Central memory CD4-positive, alpha-beta T cell (primary cell): ENCODE measurements at regions not wholly inside any gene's neighbourhood (a gene's known extent, or its start where the extent isn't known, plus 50 kb on each side); places are given as distances from the start of the nearest gene placed in this dataset.
"Not testable (repeated sequence)": the region's sequence is repeated elsewhere in the genome, so short reads cannot be mapped to it uniquely, and the experiment has no call there.

Source experiments
- DNase-seq: peaks from one replicate; pipeline ENCODE4 v3.0.0; 2022

DNA sequence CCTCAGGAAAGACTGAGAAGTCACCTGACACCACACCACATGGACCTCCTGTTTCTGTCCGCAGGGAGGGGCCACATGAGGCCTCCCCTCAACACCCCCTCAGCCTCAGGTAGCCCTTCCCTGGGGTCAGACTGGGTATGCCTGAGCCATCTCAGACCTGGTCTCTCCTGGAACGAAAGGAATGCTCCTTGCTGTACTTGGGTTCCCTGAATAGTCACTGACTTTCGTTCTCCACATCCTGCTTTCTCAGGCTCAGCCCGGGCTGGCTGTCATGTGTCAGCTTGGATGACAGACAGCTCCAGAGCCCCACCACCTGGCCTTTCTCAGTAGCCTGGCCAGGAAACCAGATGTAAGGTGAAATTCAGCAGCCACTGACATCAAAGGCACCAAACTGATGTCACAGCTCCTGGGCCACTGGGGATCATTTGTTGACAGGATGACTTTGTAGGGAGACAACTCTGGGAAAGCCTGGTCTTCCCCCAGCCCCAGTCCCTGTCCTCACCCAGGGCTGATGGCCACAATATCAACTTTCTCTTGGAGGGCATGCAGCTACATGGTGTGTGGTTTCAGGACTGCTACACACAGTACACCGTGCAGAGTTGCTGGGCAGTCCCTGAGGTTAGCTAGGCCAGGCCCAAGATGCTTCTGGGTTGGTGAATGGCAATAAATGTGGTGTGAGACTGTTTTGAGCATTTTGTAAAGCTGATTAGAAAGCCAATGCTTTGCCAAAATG lies 141.4 kb upstream of the MRPS22 start:
- no peak for DNase-seq

DNA sequence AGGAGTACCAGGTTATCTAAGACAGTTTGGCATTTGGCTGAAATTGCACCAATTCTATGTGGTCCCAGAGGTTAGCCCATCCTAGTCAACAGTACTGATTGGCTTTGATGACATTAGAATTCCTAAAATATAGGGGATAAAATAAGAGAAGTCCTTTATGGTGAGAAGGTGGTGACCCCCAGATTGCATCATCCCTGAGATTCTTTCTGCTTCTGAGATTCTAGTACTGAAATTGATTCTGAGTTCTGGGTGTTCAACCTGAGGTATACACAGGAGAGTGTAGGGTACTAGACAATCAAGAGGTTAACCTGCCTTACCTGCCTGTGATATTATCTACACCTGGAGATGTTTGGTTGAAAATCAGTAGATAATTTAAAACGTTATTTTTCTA lies 140.9 kb upstream of the MRPS22 start:
- DNase-seq = no peak

DNA sequence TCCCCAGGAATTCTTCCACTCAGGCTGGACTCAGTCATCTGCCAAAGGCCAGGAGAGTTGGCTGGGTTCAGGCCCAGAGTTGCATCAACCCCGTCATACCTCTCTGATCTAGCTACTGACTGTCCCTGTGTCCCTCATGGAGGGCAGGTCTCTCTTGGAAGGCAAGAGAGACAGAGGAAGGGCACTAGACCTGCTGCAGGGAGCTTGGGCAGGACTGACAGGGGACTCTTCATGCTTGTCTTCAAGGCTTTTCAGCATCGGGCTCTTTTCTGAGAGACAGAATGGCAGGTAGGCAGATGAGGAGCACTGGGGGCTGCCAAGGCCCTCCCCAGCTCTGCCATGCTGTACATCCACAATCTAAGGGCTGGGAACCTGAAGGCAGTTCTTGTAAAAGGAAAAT lies 140.1 kb upstream of the MRPS22 start:
- no peak for DNase-seq

DNA sequence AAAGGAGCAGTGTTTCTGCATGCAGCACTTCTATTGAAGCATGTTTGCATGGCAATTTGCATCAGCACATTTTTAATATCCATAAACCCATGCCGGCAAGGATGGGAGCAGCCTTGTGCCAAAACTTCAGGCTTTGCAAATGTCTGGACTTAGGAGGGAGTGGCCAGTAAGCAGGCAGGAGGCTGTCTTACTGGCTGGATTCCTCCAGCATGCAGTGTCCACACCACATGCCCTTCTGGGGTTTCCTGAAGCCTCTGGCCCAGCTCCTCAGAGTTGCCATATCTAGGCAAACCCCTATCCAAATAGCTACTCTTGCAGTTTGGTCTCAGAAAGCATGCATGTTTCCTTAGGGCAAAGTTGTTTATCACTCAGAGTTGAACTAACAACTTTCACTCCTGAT lies 139.1 kb upstream of the MRPS22 start:
- DNase-seq = no peak

DNA sequence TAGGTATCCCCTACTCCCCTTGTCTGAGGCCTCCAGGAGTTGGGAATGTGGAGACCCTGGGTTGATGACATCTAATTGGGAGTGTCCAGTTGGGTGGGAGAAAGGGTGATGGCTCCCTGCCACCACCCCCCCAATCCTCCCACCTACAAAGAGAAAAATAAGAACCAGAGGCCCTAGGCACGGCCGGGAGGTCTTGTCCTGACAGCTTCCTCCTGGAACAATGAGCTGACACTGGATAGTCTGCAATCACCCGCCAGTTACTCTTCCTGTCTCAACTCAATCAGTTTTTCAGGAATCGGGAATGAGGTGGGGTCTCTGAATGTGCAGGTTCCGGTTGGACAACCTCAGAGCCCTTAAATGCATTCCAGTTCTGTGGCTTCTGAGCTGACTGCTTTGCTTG lies 129.9 kb upstream of the MRPS22 start:
- DNase-seq = no peak

DNA sequence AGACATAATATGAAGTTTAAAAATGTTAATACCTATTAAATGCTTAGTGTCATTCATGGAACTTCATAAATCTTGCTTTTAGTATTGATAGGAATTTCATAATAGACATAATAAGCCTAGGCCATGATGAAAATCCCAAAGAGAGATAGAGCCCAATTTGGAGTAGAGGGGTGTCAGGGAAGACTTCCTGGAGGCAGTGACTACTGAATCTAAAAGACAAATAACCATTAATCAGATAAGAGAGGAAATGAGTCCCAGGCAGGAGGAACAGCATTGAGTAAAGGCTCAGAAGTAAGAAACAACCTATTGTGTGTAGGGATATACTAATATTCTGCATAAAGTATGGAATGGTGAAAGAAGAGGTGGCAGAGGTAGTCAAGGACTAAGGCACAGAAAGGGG lies 126.9 kb upstream of the MRPS22 start:
- DNase-seq = no peak

DNA sequence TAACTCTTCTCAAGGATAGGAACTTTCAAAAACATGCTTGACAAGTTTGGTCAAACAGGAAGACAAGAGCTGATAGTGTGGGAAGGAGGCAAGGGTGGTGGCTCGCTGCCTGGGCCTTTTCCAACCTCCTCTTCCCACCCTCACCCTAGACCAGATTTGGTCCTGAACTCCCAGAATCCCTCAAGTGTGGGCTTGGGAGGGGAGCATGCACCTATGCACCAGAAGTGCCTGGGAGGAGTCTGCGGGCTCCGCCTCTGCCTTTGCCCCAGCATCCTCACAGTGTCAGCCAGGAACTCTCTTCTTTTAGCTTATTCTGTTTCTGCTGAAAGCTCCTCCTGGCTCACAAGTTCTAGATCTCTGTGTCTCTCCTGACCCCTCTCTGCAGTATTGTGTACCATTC lies 126.2 kb upstream of the MRPS22 start:
- no peak for DNase-seq

DNA sequence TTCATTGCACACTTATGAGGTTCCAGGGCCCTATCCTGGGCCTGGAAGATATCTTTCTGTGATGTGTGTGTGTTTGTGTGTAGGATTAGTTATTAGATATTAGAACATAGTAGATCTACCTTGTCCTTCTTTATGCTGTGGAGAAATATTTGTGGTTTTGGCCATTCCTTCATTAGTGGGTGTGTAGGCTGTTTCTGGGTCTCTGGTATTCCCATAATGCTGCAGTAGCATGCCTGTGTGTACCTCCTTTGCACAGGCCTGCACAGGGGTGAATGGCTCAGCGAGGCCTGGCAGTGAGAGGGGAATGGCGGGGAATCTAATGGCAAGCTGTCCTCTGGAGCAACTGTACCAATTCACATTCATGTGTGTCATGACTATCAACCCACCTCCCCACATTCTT lies 125.8 kb upstream of the MRPS22 start:
- no peak for DNase-seq

DNA sequence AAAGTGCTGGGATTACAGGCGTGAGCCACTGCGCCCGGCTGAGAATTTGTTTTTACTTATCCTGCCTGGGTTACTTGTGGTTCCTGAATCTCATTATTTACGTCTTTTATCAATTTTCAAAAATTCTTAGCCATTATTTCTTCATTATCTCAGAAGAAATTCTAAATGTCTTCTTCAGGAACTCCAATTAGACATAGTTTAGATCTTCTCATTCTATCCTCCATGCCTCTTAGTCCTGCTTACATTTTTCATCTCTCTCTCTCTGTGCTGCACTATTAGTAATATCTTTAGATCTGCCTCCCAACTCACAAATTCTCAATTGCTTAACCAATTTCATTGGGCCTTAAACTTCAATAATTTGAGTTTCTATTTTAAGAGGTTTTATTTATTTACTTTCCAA lies 124.4 kb upstream of the MRPS22 start:
- no peak for DNase-seq

DNA sequence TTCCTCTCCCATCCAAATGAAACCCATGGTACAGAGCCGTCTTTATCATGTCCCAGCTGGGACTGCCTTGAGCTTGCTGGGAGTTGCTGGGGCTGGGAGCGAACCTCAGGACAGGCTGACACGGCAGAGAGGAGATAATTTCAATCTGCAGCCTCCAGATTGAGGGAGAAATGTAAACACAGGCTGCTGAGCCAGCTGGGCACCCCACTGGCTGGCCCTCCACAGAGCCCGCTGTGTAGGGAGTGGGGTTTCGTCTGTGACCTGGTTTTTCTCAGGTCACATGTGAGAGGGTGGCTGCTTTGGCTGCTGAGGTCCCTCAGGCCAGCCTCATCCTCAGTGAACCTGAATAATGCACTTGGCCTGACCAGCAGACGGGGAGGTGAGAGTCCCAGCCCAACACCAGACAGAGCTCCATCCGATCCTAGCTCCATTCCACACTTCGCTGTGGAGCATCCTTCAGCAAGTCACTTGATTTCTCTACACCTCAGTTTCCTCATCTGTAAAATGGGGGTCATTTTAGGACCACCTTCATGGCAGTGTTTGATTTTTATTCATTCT lies 121.6 kb upstream of the MRPS22 start:
- DNase-seq = no peak

DNA sequence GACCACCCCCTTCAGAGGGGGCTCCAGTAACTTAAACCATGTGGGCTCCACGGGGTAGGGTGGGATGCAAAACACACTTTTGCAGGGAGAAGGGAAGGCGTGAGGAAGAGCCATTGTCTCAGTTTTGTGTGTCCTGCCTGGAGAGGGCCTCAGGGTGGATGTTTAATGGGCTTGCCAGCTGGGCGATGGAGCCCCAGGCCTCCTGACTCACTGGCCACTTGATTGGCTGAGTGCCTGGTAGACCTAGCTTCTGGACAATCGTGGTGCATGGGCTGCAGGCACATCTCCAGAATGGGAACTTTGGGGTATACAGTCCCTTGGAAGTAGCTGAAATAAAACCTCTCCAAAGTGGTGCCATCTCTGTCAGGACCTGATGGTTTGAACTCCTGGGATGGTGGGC lies 118.3 kb upstream of the MRPS22 start:
- no peak for DNase-seq

DNA sequence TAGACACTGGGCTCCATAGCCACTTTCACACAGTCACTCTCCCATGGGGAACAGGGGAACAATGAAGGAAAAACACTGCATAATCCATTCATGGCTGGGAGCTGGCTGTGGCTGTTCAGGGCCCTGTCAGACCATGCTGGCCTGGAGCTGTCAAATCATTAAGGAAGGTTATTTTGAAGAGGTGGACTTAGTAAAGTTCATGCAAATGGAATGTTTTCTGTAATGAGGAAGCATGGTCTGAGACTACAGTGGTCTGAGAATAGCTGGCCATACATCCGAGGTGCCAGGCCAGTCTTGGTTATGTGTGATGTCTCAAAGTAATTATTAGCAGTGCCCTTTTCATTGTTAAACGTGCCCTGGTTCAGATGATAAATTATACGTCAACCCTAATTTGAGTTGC lies 117.1 kb upstream of the MRPS22 start:
- DNase-seq = no peak

DNA sequence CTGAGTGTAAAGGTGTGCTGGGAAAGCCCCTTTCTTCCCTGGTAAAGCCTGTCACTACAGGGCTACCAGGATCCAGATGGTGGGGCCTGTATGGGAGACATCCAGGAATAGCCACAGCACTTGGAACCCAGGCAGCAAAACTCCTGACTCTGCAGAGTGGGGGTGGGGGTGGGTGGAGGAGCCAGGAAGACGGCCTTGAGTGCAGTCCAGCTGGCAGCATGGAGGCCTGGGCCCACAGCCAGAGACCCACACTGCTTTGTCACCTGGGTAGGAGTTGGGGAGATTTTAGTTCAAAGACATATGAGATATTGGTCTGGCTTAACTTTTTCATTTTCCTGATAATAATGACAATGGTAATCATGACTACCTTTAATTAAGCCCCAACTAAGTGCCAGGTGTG lies 116.7 kb upstream of the MRPS22 start:
- no peak for DNase-seq

DNA sequence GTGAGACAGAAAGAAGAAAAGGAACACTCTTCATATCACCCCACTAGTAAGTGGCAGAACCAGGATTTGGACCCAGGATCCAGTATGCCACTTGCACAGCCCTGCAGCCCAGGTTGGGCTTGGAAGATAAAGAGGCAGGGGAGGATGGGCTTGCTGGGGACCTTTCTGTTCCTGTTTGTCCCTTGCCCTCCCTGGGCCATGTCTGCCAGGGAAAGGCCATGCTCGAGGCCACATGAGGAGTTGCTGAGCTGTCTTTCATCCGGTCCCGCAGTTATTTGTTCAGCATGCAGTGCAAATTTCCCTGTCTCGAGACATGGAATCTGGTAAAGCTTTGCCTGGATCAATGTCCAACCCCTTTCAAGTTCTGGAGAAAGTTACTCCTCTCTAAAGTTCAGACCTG lies 116.0 kb upstream of the MRPS22 start:
- no peak for DNase-seq

DNA sequence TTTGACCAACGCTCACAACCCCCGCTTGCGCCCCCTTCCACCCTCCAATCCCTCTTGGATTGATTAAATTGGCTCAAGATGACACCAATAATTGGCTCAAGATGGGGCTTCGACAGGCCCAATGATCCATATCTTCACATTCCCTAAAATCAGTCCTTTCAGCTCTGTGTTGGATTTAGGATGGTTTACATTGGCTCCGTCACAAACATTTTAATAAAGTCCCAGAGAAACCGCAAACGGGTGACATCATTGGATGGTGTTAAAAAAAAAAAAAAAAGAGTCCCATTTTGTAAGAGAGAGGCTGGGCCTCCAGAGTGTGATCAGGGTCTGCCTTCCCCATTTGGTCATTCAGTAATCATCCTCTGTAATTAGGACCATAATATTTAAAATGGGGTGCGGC lies 113.4 kb upstream of the MRPS22 start:
- DNase-seq = no peak

DNA sequence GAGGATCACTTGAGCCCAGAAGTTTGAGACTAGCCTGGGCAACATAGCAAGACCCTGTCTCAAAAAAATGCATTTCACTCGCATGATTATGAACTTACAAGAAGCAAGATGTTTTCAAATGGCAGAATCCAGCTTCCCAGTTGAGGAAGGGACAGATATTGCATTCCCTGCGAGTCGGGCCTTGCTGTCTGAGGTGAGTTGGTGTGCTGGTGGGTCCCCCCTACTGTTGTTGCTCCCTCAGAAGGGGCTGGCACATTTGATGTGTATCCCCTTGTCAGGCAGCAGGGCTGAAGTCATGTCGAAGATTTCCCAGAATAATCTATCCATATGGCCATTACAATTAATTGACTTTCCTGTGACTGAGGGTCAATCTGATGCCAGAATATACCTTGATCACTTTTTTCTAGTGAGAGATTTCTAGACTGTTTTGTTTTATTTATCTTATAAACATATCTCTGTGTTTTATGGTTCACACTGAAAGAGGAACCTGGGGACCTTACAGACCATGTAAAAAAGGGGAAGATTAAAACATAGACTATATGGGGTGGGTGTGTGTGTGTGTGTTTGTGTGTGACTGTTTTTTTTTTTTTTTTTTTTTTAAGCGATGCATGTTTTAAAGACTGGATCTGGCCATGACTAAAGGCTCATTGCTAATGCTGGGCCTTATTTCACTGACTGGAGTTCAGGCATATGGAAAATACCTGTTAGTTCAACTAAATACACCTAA lies 112.1 kb upstream of the MRPS22 start:
- no peak for DNase-seq

DNA sequence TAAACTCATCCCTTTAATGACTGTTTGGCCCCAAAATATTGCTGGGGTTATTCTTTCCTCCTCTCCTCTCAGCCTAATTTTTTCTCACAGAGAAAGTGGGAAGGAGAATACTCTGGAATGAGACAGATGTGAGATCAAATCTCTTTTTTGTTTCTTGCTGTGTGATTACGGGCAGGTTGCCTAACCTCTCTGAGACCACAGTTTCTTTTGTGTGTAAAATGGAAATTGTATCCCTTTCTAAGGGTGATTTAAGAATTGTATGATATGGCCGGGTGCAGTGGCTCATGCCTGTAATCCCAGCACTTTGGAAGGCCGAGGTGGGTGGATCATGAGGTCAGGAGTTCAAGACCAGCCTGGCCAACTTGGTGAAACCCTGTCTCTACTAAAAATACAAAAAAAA lies 111.5 kb upstream of the MRPS22 start:
- not testable (repeated sequence) for DNase-seq

DNA sequence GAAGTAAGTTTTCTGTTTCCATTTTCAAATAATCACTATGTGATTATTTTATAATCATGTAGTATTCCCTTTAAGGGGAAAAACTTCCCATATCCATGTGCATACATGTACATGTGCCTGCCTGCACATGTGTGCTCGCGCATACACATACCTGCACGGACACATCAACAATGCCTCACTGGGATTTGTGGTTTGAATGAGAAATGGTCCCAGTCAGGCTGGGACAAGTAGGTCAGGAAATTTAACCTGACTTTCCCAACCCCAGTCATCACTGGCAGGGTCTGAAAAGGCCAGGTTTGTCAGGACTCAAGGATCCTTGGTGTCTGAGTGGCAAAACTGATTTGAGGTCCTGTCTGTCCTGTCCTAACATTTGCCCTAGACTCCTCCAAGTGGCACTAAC lies 109.3 kb upstream of the MRPS22 start:
- no peak for DNase-seq

DNA sequence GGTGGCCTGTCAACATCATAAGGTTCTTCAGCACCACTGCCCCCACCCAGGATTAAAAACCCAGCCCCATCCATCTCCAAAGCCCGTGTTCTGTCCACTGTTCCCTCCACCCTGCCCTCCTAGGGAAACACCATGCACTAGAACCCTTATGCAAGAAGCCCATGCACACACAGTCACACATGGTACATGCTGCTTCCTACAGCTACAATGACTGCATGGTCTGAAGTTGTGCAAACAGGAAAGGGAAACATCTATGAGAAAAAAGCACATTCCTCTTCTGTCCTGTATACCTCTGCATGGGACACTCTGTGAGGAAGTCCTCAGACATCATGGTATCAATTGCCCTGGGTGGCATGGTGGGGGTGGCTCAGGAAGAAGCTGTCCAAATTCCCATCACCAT lies 108.6 kb upstream of the MRPS22 start:
- no peak for DNase-seq

DNA sequence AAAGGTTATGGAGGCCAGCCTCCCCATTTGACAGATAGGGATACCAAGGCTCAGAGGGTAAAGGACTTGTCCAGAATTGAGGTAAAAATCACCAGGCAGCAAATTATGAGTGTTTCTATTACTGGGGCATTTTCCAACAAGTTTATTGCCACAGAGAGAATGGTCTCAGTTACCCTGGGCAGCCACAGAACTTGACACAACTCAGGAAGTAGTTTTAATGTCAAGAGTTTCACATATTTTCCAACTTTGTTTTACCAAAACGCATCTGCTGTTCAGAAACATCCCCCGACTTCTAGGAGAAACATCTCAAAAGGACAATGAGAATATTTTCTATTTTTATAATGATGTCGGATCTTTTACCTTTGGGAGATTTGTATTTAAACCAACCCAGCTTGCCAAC lies 107.5 kb upstream of the MRPS22 start:
- no peak for DNase-seq

DNA sequence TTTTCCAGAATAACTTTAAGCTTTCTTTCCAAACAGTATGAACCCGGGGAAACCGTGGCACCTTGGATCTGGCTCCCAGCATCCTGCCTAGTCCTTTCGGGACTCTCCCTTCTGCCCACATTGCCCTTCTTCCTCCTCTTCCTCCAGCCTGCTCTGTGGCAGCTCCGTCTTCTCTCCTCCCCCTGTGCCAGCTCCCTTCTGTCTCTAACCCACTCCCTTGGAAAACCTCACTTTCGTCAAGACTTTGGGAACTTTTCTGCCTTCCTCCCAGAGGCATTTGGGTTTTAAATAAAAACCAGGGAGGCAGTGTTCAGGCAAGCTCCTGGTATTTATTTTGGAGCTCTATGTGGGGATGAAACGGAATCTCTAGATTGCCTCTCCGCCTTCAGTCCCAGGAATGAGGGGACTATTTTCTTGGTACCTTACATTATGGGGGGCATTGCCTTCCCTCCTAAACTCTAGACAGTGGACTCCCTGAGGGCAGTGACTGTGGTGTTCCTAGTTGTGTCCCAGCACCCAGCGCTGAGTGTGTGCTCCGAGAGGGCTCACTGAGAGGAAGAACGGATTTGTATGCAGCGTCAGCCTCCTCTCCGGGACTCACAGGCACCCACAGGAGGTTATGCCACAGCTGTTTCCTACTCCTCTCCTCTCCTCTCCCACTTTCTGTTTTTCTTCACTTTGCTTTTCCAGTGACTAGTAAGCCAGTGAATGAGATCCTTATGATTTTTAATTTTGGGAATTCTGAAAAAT lies 105.4 kb upstream of the MRPS22 start:
- no peak for DNase-seq

DNA sequence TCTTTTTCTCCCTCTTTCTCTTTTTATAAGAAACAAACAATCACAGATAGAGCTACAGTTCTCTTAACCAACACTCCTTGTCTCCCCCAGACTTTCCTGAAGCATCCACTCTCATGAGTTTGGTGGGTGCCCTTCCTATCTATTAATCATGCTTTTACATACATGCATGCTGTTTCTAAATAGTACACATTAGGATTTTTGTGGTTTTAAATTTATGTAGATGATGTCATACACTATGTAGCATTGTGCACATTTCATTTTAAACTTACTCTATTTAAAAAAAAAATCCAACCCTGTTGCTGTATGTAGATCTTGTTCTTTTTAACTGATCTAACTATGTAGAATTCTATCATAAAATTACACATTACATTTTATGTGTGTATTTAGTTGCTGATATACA lies 104.3 kb upstream of the MRPS22 start:
- DNase-seq = no peak

DNA sequence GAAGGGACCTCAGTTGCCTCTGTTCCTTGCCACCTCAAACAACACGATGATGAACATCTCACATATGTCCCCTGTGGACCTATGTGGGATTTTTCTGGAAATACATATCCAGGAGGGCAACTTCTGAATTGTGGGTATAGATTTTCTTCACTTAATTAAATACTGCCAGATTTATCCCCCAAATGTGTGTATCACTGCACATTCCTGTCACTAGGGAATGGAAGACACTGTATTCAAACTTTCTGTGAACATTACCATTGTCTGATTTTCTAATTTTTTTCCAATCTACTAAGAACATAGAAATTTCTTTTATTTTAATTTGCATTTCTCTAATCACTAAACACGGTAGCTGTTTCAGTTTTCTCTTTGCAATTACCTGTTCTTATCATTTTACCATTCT lies 102.0 kb upstream of the MRPS22 start:
- no peak for DNase-seq

DNA sequence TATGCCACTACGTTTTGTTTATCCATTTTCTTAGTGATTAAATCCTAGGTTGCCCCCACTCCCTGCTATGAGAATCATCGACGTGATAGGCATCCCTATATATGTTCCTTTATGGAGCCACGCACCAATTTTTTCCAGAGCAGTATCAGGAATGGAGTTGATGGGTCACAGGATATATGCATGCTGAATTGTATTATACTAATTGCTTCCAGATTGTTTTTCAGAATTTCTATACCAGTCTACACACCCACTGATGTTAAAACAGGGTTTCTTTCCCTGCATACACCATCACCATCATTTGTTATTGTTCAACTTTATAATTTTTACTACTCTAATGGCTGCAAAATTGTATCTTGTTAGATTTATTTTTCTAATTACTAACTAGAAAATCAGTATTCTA lies 100.1 kb upstream of the MRPS22 start:
- DNase-seq = no peak
